Endothelial cell of umbilical vein (primary cell): ENCODE measurements at regions not wholly inside any gene's neighbourhood (a gene's known extent, or its start where the extent isn't known, plus 50 kb on each side); places are given as distances from the start of the nearest gene placed in this dataset.

ENCODE experiments used
- BruUV-seq: library from RNA; stranded (reverse); fragments of 400-500 nt; replicated peaks from 2 replicates; lab custom pipeline; 2021; lab: Mats Ljungman, UMichigan
- CTCF ChIA-PET: fragments of 300-600, 350-600 bp; sonication (Branson Sonifier 250); formaldehyde crosslinking; loops from one replicate; lab custom pipeline; 2021; ENCODE audit warnings: antibody characterized with exemption, inconsistent platforms; lab: Charles Lee
- POLR2A ChIA-PET: fragments of 300-600, 350-600 bp; sonication (Branson Sonifier 250); formaldehyde crosslinking; loops from one replicate; lab custom pipeline; 2021; ENCODE audit warnings: antibody characterized with exemption, inconsistent platforms; lab: Charles Lee
- DNase-seq: peaks from one replicate; pipeline ENCODE4 v3.0.0-alpha.2; 2011; ENCODE audit warnings: low read depth, low spot score
- FAIRE-seq: peaks from 2 replicates; lab custom pipeline; 2011; peaks lifted over from hg19 to GRCh38; lab: Jason Lieb, UNC
- H2AFZ ChIP-seq: 2 replicates; pipeline ENCODE4 v1.6.0; 2012; ENCODE audit warnings: low read depth, low read length, control low read depth, inconsistent platforms
- H3K27ac ChIP-seq: 2 replicates; pipeline ENCODE4 v1.5.1; 2011; ENCODE audit warnings: low read depth, mild to moderate bottlenecking, control low read depth, low read length, moderate library complexity; ENCODE audit not compliant: insufficient read depth
- H3K27me3 ChIP-seq, 2 experiments: 2 replicates each; pipeline versions ENCODE4 v1.6.0 to v1.6.1; 2011; ENCODE audit warnings: low read length in 2 of 2, mixed read lengths in 1 of 2; ENCODE audit not compliant: control insufficient read depth in 2 of 2, insufficient read depth in 2 of 2
- H3K36me3 ChIP-seq, 2 experiments: 2 replicates in 1 of 2; 3 replicates in 1 of 2; pipeline ENCODE4 v1.5.1; 2011; ENCODE audit warnings: low read length in 2 of 2, mild to moderate bottlenecking in 1 of 2, moderate library complexity in 1 of 2; ENCODE audit not compliant: control insufficient read depth in 2 of 2, insufficient read depth in 2 of 2; ENCODE audit errors: extremely low read depth in 1 of 2
- H3K4me1 ChIP-seq: 3 replicates; pipeline ENCODE4 v1.5.1; 2011; ENCODE audit warnings: mild to moderate bottlenecking, low read length; ENCODE audit not compliant: control insufficient read depth, insufficient read depth; ENCODE audit errors: extremely low read depth
- H3K4me2 ChIP-seq: 2 replicates; pipeline ENCODE4 v1.6.1; 2011; ENCODE audit warnings: low read length, control low read depth, mixed read lengths; ENCODE audit not compliant: insufficient read depth
- H3K4me3 ChIP-seq, 3 experiments: fragments of 200-600 bp in 1 of 3; sonication (generic), shearing (Covaris generic) in 1 of 3; replicated peaks in 1 of 3; 2 replicates each; pipeline ENCODE4 v1.5.1; 2011 to 2016; ENCODE audit warnings: control low read depth in 3 of 3, low read length in 3 of 3, mild to moderate bottlenecking in 2 of 3, inconsistent platforms in 1 of 3, low read depth in 1 of 3, moderate library complexity in 1 of 3; ENCODE audit not compliant: insufficient read depth in 1 of 3
- H3K79me2 ChIP-seq: 2 replicates; pipeline ENCODE4 v1.6.0; 2012; ENCODE audit warnings: low read length, inconsistent platforms; ENCODE audit not compliant: control insufficient read depth, insufficient read depth
- H3K9ac ChIP-seq: replicated peaks from 2 replicates; pipeline ENCODE3; 2011; ENCODE audit warnings: low read length, control low read depth; ENCODE audit not compliant: insufficient read depth; ENCODE audit errors: extremely low read depth
- H3K9me1 ChIP-seq: replicated peaks from 3 replicates; pipeline ENCODE4 v1.6.0; 2011; ENCODE audit warnings: mild to moderate bottlenecking, low read length; ENCODE audit not compliant: control insufficient read depth, insufficient read depth; ENCODE audit errors: extremely low read depth
- H3K9me3 ChIP-seq: replicated peaks from 2 replicates; pipeline ENCODE4 v1.5.1; 2012; ENCODE audit warnings: low read length, inconsistent platforms; ENCODE audit not compliant: control insufficient read depth, insufficient read depth
- H4K20me1 ChIP-seq: replicated peaks from 2 replicates; pipeline ENCODE3; 2011; ENCODE audit warnings: mild to moderate bottlenecking, low read length; ENCODE audit not compliant: control insufficient read depth, insufficient read depth; ENCODE audit errors: extremely low read depth
- EZH2 ChIP-seq: IDR thresholded peaks from 2 replicates; pipeline ENCODE4 v1.6.1; 2012; ENCODE audit warnings: borderline replicate concordance, low read depth, mild to moderate bottlenecking, moderate library complexity, low read length, inconsistent platforms; ENCODE audit not compliant: severe bottlenecking
- FOS ChIP-seq: IDR thresholded peaks from 2 replicates; pipeline ENCODE4 v1.6.1; 2011; ENCODE audit warnings: mild to moderate bottlenecking, low read length, moderate library complexity, borderline replicate concordance; ENCODE audit not compliant: insufficient read depth
- GATA2 ChIP-seq: IDR thresholded peaks from 2 replicates; pipeline ENCODE4 v1.7.0; 2011; ENCODE audit warnings: low read depth, mild to moderate bottlenecking, moderate library complexity, mixed read lengths, low read length; ENCODE audit not compliant: insufficient read length, insufficient read depth
- JUN ChIP-seq: IDR thresholded peaks from 2 replicates; pipeline ENCODE4 v1.6.1; 2011; ENCODE audit warnings: borderline replicate concordance, low read depth; ENCODE audit not compliant: insufficient read length, insufficient read depth
- MYC ChIP-seq: IDR thresholded peaks from one replicate; pipeline ENCODE4 v1.6.1; 2011; ENCODE audit warnings: mild to moderate bottlenecking, low read depth, low read length
- POLR2A ChIP-seq: IDR thresholded peaks from 2 replicates; pipeline ENCODE4 v1.6.1; 2012; ENCODE audit warnings: low read depth, mild to moderate bottlenecking, control low read depth, low read length
- POLR2AphosphoS5 ChIP-seq: IDR thresholded peaks from 2 replicates; pipeline ENCODE4 v1.6.1; 2012; ENCODE audit warnings: low read depth, mild to moderate bottlenecking, control low read depth, low read length, moderate library complexity; ENCODE audit not compliant: insufficient read depth
- dilution Hi-C: fragments of 300-500 bp; cut with MboI; formaldehyde crosslinking; loops from one replicate; pipeline ENCODE4 v1.15.0; 2019; ENCODE audit warnings: low sequenced_read_pairs; ENCODE audit not compliant: extremely low pct_ligation_motif_present
- intact Hi-C: fragments of 100-400 bp; cut with micrococcal nuclease; formaldehyde crosslinking; loops from one replicate; pipeline ENCODE4 v1.10.0; 2022
- TF ChIP-seq, protein P1 (sequence below): IDR thresholded peaks from 2 replicates; pipeline ENCODE4 v1.6.1; 2011; ENCODE audit not compliant: insufficient read depth, insufficient read length
- TF ChIP-seq, protein P2 (sequence below), 2 donors: IDR thresholded peaks; 1 replicate in 1 of 2; 2 replicates in 1 of 2; pipeline ENCODE4 v1.5.1; 2011; ENCODE audit warnings: low read length in 2 of 2, mild to moderate bottlenecking in 2 of 2, moderate library complexity in 2 of 2, control low read depth in 1 of 2, inconsistent platforms in 1 of 2, low read depth in 1 of 2; ENCODE audit not compliant: insufficient read depth in 1 of 2; ENCODE audit errors: extremely low read depth in 1 of 2

DNA sequence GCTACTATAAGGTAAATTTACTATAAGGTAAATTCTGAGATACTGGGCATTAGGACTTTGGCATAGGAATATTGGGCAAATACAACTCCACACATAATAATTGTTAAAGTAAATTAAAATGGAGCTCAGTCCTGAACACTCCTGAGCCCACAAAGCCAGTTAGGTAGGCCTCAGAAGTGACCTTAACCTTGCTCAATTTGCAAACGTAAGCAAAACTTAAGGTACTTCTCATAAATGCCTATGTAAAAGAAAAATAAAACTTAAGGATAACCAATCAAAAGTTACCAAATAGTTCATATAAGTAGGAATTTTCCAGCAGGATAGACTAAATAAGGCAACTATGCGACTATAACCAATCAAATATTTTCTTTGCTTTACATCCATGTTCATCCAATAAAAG is 197.7 kb downstream of the MC4R start:
- H3K27me3 ChIP-seq, result no peaks in the 10 kb centered on the region
- no peaks in the 10 kb centered on the region for H3K4me1 ChIP-seq
- H3K4me3 ChIP-seq, result no peak overlapping the region
- CTCF ChIA-PET, result no interaction called here
- no peak overlapping the region for H3K4me2 ChIP-seq
- FAIRE-seq, result no peak
- POLR2A ChIA-PET, result no interaction called here
- H3K9ac ChIP-seq, result no peak overlapping the region
- BruUV-seq, result no TSS peak
- no peak overlapping the region for H3K27ac ChIP-seq
- H3K79me2 ChIP-seq, result no peaks in the 10 kb centered on the region
- TF ChIP-seq, protein P1, sequence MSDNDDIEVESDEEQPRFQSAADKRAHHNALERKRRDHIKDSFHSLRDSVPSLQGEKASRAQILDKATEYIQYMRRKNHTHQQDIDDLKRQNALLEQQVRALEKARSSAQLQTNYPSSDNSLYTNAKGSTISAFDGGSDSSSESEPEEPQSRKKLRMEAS, result no peak
- TF ChIP-seq MYC (no peak), POLR2A (no peak), FOS (no peak), EZH2 (no peak), POLR2AphosphoS5 (no peak), GATA2 (no peak), JUN (no peak)
- TF ChIP-seq, protein P2, sequence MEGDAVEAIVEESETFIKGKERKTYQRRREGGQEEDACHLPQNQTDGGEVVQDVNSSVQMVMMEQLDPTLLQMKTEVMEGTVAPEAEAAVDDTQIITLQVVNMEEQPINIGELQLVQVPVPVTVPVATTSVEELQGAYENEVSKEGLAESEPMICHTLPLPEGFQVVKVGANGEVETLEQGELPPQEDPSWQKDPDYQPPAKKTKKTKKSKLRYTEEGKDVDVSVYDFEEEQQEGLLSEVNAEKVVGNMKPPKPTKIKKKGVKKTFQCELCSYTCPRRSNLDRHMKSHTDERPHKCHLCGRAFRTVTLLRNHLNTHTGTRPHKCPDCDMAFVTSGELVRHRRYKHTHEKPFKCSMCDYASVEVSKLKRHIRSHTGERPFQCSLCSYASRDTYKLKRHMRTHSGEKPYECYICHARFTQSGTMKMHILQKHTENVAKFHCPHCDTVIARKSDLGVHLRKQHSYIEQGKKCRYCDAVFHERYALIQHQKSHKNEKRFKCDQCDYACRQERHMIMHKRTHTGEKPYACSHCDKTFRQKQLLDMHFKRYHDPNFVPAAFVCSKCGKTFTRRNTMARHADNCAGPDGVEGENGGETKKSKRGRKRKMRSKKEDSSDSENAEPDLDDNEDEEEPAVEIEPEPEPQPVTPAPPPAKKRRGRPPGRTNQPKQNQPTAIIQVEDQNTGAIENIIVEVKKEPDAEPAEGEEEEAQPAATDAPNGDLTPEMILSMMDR (IDR thresholded peaks at IDR 0.05; ENCODE audit: extremely low read depth in 1 of 2, insufficient read depth in 1 of 2, low read depth in 1 of 2, low read length in 2 of 2), result no peak
- dilution Hi-C loops, result no loop called here
- H4K20me1 ChIP-seq, result no peaks in the 10 kb centered on the region
- no peaks in the 10 kb centered on the region for H3K9me3 ChIP-seq
- no peak for DNase-seq
- intact Hi-C loops, result no loop called here
- no peaks in the 10 kb centered on the region for H3K9me1 ChIP-seq
- no peaks in the 10 kb centered on the region for H3K36me3 ChIP-seq
- no peak overlapping the region for H2AFZ ChIP-seq
